ENCODE measurements at regions not wholly inside any gene's neighbourhood (a gene's known extent, or its start where the extent isn't known, plus 50 kb on each side); places are given as distances from the start of the nearest gene placed in this dataset.

DNA sequence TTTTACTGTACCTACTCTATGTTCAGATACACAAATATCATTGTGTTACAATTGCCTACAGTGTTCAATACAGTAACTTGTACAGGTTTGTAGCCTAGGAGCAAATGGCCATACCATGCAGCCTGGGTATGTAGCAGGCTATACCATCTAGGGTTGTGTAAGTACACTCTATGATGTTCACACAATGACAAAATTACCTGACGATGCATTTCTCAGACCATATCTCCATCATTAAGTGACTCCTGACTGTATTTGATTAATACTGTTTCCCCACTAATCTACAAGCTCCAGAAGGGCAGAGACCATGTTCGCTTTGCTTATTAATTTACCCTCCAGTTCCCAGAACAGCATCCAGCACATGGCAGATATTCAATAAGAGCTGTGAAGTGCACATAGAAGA is 372.2 kb downstream of the METTL4 start:
- no peak overlapping the region for H3K4me3 ChIP-seq (ENCODE audit: low read length)
- DNase-seq (ENCODE audit: low read depth), result no peak
- TF ChIP-seq, protein P1, sequence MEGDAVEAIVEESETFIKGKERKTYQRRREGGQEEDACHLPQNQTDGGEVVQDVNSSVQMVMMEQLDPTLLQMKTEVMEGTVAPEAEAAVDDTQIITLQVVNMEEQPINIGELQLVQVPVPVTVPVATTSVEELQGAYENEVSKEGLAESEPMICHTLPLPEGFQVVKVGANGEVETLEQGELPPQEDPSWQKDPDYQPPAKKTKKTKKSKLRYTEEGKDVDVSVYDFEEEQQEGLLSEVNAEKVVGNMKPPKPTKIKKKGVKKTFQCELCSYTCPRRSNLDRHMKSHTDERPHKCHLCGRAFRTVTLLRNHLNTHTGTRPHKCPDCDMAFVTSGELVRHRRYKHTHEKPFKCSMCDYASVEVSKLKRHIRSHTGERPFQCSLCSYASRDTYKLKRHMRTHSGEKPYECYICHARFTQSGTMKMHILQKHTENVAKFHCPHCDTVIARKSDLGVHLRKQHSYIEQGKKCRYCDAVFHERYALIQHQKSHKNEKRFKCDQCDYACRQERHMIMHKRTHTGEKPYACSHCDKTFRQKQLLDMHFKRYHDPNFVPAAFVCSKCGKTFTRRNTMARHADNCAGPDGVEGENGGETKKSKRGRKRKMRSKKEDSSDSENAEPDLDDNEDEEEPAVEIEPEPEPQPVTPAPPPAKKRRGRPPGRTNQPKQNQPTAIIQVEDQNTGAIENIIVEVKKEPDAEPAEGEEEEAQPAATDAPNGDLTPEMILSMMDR (conservative IDR thresholded peaks at IDR 0.05; ENCODE audit: low read depth, low read length), result no peak

DNA sequence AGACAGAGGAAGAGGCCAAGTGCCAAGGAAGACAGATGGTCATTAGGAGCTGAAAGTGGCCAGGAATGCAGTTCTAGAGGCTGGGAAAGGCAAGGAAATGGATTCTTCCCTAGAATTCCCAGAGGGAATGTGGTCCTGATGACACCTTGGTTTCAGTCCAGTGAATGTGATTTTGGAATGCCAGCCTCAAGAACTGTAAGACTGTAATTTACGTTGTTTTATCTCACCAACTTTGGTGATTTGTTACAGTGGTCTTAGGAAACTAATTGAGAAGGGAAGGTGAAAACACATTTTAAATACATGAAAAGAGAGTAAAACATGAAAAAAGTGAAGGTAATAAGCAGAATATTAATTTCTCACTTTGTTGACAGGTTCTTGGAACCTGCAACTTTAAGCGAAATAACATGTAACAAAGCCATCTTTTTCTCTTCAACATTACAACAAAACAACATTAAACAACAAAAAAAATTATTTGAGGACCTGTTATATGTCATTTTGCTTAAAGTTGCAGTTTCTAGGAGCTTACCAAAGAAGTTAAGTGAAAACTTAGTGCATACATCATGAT is 370.2 kb downstream of the METTL4 start:
- TF ChIP-seq, protein P1 (conservative IDR thresholded peaks at IDR 0.05; ENCODE audit: low read depth, low read length), result no peak
- no peak for DNase-seq (ENCODE audit: low read depth)
- H3K4me3 ChIP-seq (ENCODE audit: low read length), result no peak overlapping the region

DNA sequence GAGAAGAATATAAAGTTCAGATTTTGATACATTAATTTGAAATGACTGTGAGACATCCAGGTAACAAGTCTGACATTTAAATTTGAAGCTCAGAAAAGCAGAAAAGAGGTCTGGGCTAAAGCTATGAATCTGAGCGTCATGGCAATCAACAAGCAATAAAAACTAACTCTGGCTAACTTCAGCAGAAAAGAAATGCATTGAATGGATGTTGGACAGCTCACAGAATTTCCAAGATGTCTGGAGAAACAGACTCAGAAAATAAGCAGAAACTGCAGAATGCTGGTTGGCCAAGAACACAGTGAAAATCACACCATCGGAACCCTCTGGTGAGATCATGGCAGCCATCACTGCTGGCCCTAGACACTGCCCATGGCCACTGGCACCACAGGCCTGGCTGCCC is 366.6 kb downstream of the METTL4 start:
- no peak for DNase-seq (ENCODE audit: low read depth)
- TF ChIP-seq, protein P1 (conservative IDR thresholded peaks at IDR 0.05; ENCODE audit: low read depth, low read length), result no peak
- H3K4me3 ChIP-seq (ENCODE audit: low read length), result no peak overlapping the region

DNA sequence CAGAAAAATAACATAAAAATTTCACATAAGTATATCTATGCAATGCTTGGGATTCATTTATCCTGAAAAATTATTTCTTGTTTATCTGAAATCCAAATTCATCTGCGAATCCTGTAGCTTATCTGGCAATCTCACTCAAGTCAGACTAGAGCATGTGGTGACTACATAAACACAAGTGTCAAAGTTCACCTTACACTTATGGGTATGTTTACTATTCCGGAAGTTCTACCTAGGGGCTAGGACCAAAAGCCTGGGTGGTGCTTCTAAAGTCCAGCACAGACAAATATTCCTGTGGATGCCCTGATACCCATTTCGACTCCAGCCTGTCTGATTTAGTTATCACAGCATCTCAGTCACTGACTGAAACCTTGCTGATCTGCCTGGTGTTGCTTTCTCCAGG is 364.0 kb downstream of the METTL4 start:
- H3K4me3 ChIP-seq (ENCODE audit: low read length), result no peak overlapping the region
- no peak for DNase-seq (ENCODE audit: low read depth)
- TF ChIP-seq, protein P1 (conservative IDR thresholded peaks at IDR 0.05; ENCODE audit: low read depth, low read length), result no peak

DNA sequence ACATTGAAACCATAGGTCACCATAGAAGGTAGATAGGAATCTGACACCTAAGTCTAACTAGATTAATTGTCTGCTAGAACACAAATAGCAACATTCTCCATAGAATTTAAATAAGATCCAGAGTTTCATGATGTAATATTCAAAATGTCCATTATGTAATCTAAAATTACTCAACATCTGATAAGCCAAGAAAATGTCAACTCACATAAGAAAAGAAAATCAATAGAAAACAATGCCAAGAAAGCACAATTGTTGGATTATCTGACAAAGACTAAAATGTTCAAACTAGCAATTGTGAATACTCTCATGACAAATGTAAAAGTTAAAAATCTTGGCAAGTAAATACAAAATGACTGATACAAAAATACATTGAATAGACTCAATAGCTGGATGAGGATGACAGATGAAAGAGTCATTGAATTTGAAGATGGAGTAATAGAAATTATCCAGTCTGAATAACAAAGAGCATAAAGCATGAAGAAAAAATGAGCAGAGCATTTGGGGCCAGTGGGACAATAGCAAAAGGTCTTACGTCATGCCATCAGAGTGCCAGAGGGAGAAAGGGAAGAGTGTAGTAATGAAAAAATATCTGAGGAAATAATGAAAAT is 358.6 kb downstream of the METTL4 start:
- TF ChIP-seq, protein P1 (conservative IDR thresholded peaks at IDR 0.05; ENCODE audit: low read depth, low read length), result no peak
- H3K4me3 ChIP-seq (ENCODE audit: low read length), result no peak overlapping the region
- no peak for DNase-seq (ENCODE audit: low read depth)

DNA sequence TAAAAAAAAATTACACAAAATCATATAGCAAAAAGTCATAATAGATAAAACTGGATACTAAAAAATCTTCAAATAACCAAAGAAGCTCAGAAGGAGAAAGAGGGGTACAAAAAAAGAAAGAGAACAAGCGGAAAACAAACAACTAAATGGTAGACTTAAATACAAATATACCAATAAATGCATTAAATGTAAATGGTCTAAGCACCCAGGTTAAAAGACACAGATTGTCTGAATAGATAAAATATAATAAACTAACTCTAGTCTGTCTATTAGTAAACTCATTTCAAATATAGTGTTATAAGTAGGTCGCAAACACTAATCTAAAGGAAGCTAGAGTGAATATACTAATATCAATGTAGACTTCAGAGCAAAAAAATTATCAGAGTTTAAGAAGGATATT is 357.4 kb downstream of the METTL4 start:
- TF ChIP-seq, protein P1 (conservative IDR thresholded peaks at IDR 0.05; ENCODE audit: low read depth, low read length), result no peak
- H3K4me3 ChIP-seq (ENCODE audit: low read length), result no peak overlapping the region
- DNase-seq (ENCODE audit: low read depth), result no peak

DNA sequence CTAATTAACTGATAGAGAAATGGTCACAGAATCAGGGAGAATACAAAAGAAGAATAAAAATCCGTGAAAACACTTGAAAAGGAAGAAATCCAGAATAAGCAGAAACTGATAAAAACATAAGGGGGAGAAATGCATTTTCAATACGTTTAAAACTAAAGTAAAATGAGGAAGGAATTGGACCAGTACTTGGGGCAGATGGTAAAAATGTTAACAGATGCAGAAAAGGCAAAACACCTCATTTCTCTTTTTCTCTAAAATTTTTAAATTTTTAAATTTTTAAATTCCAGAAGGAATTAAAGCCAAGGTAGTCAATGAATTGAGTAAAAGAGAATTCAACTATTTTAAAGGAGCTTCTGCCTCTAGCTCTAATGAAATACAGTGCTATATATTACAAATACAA is 353.9 kb downstream of the METTL4 start:
- TF ChIP-seq, protein P1 (conservative IDR thresholded peaks at IDR 0.05; ENCODE audit: low read depth, low read length), result no peak
- H3K4me3 ChIP-seq (ENCODE audit: low read length), result no peak overlapping the region
- no peak for DNase-seq (ENCODE audit: low read depth)

Data from retinal pigment epithelial cell (primary cell).